ENCODE measurements at regions not wholly inside any gene's neighbourhood (a gene's known extent, or its start where the extent isn't known, plus 50 kb on each side); places are given as distances from the start of the nearest gene placed in this dataset.

DNA sequence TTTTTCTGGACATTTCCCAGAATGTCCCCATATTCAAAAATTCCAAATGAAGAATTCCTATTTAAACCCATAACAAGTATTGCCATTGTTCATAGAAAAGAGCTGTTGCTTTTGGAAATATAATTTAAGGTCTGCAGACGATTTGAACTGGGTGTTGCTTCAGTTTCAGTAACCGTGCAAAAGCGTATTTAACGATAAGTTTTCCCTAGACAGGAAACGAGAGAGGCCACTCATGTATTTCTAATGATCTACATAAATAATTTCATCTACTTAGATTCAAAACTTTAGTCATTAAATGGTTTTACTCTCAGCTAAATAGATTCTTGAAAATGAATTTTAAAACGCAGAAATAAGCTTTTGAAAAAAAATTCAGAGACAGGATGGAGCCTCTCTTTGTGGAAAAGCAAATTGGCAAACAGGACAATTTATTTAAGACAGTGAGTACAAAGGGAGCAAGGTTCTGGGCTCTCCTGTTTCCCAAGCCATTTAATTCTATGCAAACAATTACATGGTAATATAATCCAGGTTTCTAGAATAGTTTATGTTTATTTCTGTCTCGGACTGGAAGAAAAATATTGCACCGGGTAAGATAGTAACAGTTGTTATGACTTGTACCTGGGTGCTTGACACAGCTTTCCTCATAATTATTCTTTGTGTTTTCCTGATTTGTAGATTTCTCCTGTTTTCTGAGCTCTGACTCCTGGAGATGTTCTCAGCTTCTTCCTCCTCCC lies 263.0 kb downstream of the BAMBI start:
- no peak for TF ChIP-seq ZNF274 (IDR thresholded peaks at IDR 0.05; ENCODE audit: low read depth, low read length)
- H3K4me3 ChIP-seq (ENCODE audit: low read length), result no peak overlapping the region; the same call in 1 of the 2 replicates

DNA sequence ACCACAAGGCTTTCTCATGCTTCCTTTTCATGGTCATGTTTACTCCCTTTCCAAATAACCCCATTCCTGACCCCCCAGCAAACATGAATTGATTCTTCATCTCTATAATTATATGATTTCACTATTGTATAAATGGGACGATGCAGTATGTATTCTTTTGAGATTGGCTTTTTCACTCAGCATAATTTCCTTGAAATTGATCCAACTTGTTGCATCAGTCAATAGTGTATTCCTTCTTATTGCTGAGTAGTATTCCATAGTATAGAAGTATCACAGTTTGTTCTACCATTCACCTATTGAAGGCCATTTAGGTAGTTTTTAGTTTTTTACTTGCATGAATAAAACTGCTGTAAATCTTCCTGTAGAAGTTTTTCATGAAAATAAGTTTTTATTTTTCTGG lies 264.7 kb downstream of the BAMBI start:
- no peak for TF ChIP-seq ZNF274 (IDR thresholded peaks at IDR 0.05; ENCODE audit: low read depth, low read length)
- H3K4me3 ChIP-seq (ENCODE audit: low read length), result no peak overlapping the region

- TF ChIP-seq ZNF274 (IDR thresholded peaks at IDR 0.05; ENCODE audit: low read depth, low read length), result no peak
- no peak overlapping the region for H3K4me3 ChIP-seq (ENCODE audit: low read length)
Observed at GRCh38 chr10:28945959-28946358, 268.6 kb downstream of the BAMBI start.

DNA sequence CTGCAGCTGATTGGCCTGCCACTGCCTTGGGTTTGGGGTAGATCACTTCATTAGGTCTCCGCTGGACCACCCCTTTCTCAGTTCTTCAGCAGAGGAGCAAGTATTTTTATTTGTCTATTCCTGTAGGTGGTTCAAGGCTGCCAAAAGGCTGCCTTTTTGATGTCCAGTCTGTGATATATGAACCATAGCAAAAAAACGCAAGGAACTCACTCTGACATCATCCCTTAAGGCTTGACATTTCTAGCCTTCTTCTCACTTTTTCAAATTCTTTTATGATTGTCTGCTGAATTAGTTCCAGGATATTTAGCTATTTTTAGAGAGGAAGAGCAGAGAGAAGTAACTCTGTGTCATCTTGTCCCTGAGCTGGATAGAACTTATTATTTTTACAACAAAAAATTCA lies 269.2 kb downstream of the BAMBI start:
- TF ChIP-seq ZNF274 (IDR thresholded peaks at IDR 0.05; ENCODE audit: low read depth, low read length), result no peak
- H3K4me3 ChIP-seq (ENCODE audit: low read length), result no peak overlapping the region

DNA sequence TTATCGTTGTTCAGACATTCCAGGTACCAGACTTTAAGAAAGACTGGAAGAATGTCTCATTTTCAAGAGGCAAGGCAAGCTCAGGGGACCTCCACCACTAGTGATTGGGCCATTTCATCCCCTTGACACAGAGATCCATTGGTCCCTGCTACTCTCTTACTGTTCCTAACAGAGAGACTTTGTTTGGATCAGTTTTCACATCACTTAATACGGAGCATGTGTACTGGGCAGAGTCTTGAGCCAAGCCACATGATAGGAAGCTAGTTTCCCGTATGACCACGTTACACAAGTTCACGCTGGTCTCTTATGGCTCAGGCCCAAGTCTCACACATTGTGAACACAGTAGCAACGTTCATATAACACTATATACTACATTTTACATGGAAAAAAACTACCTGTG lies 269.9 kb downstream of the BAMBI start:
- H3K4me3 ChIP-seq (ENCODE audit: low read length), result no peak overlapping the region

DNA sequence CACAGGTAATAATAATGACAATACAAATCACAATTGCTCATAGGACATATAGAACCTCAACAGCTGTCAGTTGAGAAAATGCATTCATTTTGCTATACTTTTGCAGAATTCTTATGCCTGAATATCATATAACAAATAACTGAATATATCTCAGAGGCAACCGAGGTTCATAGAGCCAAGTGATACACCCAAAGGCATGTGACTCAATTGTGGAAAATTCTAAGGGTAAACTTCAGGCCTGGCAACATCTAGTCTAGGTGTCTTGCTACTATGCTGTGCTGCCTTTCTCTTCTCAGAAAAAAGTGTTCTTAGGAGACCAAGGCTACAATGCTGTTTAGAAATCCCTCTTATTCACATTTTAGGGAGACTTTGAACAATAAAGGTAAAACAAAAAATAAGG lies 270.7 kb downstream of the BAMBI start:
- TF ChIP-seq ZNF274 (IDR thresholded peaks at IDR 0.05; ENCODE audit: low read depth, low read length), result no peak
- H3K4me3 ChIP-seq (ENCODE audit: low read length), result no peak overlapping the region

More for the DNA sequence above, 269.9 kb downstream of the BAMBI start:
- TF ChIP-seq ZNF274 (IDR thresholded peaks at IDR 0.05; ENCODE audit: low read depth, low read length), result no peak

- no peak overlapping the region for H3K4me3 ChIP-seq (ENCODE audit: low read length)
- no peak for TF ChIP-seq ZNF274 (IDR thresholded peaks at IDR 0.05; ENCODE audit: low read depth, low read length)
Observed at GRCh38 chr10:28949005-28950004, 272.0 kb downstream of the BAMBI start.

DNA sequence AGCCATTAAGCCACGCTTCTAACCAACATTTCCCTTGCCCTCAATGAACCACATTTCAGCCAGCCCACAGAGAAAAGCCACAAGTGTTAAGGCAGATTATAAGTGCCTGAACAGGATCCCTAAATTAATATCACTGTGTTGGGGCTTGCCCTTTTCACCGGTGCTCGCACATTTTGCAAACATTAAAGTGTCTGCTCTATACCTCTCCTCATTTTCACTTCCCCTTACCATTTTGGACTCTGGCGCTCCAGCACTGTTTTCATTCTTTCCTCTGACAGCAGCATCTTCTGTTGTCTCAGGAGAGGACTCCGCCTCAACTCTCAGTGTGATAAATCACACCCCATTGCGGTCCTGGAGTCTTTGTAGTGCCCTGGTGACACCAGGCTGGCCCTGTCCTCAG lies 274.2 kb downstream of the BAMBI start:
- no peak overlapping the region for H3K4me3 ChIP-seq (ENCODE audit: low read length)
- TF ChIP-seq ZNF274 (IDR thresholded peaks at IDR 0.05; ENCODE audit: low read depth, low read length), result no peak

GRCh38 chr10:28952523-28952922 lies 275.2 kb downstream of the BAMBI start:
- H3K4me3 ChIP-seq (ENCODE audit: low read length), result no peak overlapping the region
- TF ChIP-seq ZNF274 (IDR thresholded peaks at IDR 0.05; ENCODE audit: low read depth, low read length), result no peak

DNA sequence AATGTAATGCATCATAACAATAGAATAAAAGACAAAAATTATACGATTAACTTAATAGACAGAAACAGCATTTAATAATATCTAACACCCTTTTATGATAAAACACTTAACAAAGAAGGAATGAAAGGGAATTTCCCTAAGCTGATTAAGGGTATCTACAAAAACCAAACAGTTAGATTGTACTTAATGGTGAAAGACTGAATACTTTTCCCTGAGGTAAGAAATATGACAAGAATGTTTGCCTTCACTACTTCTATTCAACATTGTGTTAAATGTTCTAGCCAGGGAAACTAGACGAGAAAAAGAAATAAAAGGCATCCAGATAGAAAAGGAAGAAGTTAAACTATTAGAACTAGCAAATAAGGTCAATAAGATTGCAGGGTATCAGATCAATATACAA lies 276.9 kb downstream of the BAMBI start:
- TF ChIP-seq ZNF274 (IDR thresholded peaks at IDR 0.05; ENCODE audit: low read depth, low read length), result no peak
- H3K4me3 ChIP-seq (ENCODE audit: low read length), result no peak overlapping the region

GRCh38 chr10:28958468-28958867 lies 281.1 kb downstream of the BAMBI start:
- no peak for TF ChIP-seq ZNF274 (IDR thresholded peaks at IDR 0.05; ENCODE audit: low read depth, low read length)
- H3K4me3 ChIP-seq (ENCODE audit: low read length), result no peak overlapping the region

DNA sequence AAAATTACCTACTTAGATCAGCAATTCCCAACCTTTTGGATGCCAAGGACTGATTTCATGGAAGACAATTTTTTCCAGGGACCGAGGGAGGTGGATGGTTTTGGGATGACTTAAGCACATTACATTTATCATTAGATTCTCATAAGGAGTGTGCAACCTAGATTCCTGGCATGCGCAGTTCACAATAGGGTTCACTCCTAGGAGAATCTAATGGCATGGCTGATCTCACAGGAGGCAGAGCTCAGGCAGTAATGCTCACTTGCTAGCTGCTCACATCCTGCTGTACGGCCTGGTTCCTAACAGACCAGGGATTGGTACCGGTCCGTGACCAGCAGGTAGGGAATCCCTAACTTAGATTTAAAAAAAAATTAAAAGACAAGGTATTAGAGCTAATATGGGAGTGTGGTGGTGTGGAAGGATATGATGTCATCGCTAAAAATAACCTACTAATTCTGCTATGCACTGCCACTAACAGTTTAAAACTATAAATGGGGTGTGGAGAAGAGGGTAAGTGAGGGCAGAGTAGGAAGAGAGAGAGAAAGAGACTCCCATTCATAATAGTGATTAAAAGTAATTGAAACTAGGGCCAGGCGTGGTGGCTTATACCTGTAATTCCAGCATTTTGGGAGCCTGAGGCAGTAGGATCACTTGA lies 282.7 kb downstream of the BAMBI start:
- H3K4me3 ChIP-seq (ENCODE audit: low read length), result no peak overlapping the region
- TF ChIP-seq ZNF274 (IDR thresholded peaks at IDR 0.05; ENCODE audit: low read depth, low read length), result no peak

GRCh38 chr10:28962768-28963167 lies 285.4 kb downstream of the BAMBI start:
- no peak for TF ChIP-seq ZNF274 (IDR thresholded peaks at IDR 0.05; ENCODE audit: low read depth, low read length)
- no peak overlapping the region for H3K4me3 ChIP-seq (ENCODE audit: low read length)

DNA sequence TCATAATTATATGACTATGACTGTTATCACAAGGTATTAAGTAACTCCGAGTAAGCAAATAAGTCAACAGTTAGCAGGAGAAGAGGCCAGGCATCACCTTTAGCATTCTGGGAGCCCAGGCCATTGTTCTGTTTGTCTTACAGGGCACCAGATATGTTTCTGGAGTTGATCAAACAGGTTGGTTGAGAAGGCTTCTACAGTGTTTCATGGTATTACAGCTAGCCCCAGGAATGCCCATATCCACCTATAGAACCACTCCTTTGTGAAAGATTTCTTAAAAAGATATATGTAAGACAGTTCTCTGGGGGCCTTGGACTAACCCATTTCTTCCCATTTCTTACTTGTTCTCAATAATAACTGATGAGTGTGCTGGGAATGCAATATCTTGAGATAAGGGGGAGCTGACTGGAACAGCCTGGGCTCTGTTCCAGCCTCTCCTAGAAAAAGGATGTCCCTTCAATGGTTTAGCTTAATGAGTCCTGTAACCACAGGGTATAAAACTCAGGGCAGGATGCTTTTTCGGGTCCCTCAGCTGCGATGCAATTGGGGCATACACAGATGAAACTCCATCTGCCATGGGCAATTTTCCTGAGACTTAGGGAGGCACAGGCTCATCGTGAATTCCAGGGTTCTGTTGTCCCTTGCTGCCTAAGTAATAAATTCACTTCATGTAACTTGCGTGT lies 286.4 kb downstream of the BAMBI start:
- H3K4me3 ChIP-seq (ENCODE audit: low read length), result no peak overlapping the region
- TF ChIP-seq ZNF274 (IDR thresholded peaks at IDR 0.05; ENCODE audit: low read depth, low read length), result no peak
